Nephron (organoid): ENCODE measurements at regions not wholly inside any gene's neighbourhood (a gene's known extent, or its start where the extent isn't known, plus 50 kb on each side); places are given as distances from the start of the nearest gene placed in this dataset.
A peak's percentile ranks its signal among the peaks of the same experiment; 100 is the strongest.

Experiments used
- H3K27ac Mint-ChIP-seq, 3 experiments: 2 replicates each; pipeline ENCODE4 v1.8.0; 2020; ENCODE audit warnings: mixed read lengths in 3 of 3, mild to moderate bottlenecking in 2 of 3, moderate library complexity in 1 of 3
- H3K27me3 Mint-ChIP-seq: 2 replicates; pipeline ENCODE4 v1.8.0; 2021; ENCODE audit warnings: low read depth, mild to moderate bottlenecking, moderate library complexity, mixed read lengths
- H3K36me3 Mint-ChIP-seq: 2 replicates; pipeline ENCODE4 v1.8.0; 2020; ENCODE audit warnings: low read depth, mixed read lengths
- H3K4me1 Mint-ChIP-seq: 2 replicates; pipeline ENCODE4 v1.8.0; 2020; ENCODE audit warnings: mixed read lengths
- H3K4me3 Mint-ChIP-seq, 3 experiments: 2 replicates each; pipeline ENCODE4 v1.8.0; 2020; ENCODE audit warnings: mild to moderate bottlenecking in 3 of 3, mixed read lengths in 3 of 3, moderate library complexity in 2 of 3
- H3K9me3 Mint-ChIP-seq: 2 replicates; pipeline ENCODE4 v1.8.0; 2020; ENCODE audit warnings: mixed read lengths
- CTCF ChIP-seq, 3 experiments: fragments of 200-600 bp; sonication (generic); IDR thresholded peaks; one replicate each; pipeline ENCODE4 v1.5.0; 2021; ENCODE audit warnings: antibody characterized with exemption in 3 of 3; ENCODE audit not compliant: unreplicated experiment in 3 of 3

- Mint-ChIP-seq H3K36me3 (no peaks in the 10 kb centered on the region), H3K27me3 (no peaks in the 10 kb centered on the region), H3K27ac (no peak overlapping the region), H3K4me1 (no peaks in the 10 kb centered on the region), H3K9me3 (peaks cover 9% of the 10 kb centered on the region), H3K4me3 (no peak overlapping the region)
- no peak for TF ChIP-seq CTCF (IDR thresholded peaks at IDR 0.05; ENCODE audit: unreplicated experiment in 3 of 3)
Observed at GRCh38 chr13:75124415-75124814, 357.6 kb downstream of the TBC1D4 start.

GRCh38 chr13:75123428-75123827 is 358.5 kb downstream of the TBC1D4 start:
- H3K27me3 Mint-ChIP-seq = no peaks in the 10 kb centered on the region
- H3K27ac Mint-ChIP-seq = no peak overlapping the region
- H3K36me3 Mint-ChIP-seq = no peaks in the 10 kb centered on the region
- no peaks in the 10 kb centered on the region for H3K4me1 Mint-ChIP-seq
- H3K9me3 Mint-ChIP-seq = peaks cover 9% of the 10 kb centered on the region
- no peak for TF ChIP-seq CTCF (IDR thresholded peaks at IDR 0.05; ENCODE audit: unreplicated experiment in 3 of 3)
- H3K4me3 Mint-ChIP-seq = no peak overlapping the region

- Mint-ChIP-seq H3K4me1 (peaks cover 16% of the 10 kb centered on the region), H3K36me3 (no peaks in the 10 kb centered on the region), H3K27ac (no peak overlapping the region), H3K9me3 (peaks cover 10% of the 10 kb centered on the region), H3K27me3 (no peaks in the 10 kb centered on the region), H3K4me3 (no peak overlapping the region)
- TF ChIP-seq CTCF (IDR thresholded peaks at IDR 0.05; ENCODE audit: unreplicated experiment in 3 of 3) = no peak
Observed at GRCh38 chr13:75120085-75120484, 361.9 kb downstream of the TBC1D4 start.

- Mint-ChIP-seq H3K27me3 (no peaks in the 10 kb centered on the region), H3K4me3 (no peak overlapping the region), H3K4me1 (peaks cover 22% of the 10 kb centered on the region), H3K36me3 (no peaks in the 10 kb centered on the region), H3K27ac (peak overlapping the region in 2 of 3 experiments; percentile 40 to 42), H3K9me3 (peaks cover 20% of the 10 kb centered on the region)
- no peak for TF ChIP-seq CTCF (IDR thresholded peaks at IDR 0.05; ENCODE audit: unreplicated experiment in 3 of 3)
Observed at GRCh38 chr13:75115171-75115570, 366.8 kb downstream of the TBC1D4 start.

GRCh38 chr13:75103976-75104375 is 378.0 kb downstream of the TBC1D4 start:
- Mint-ChIP-seq H3K4me3 (no peak overlapping the region), H3K4me1 (peaks cover 6% of the 10 kb centered on the region), H3K27ac (no peak overlapping the region), H3K9me3 (peaks cover 12% of the 10 kb centered on the region), H3K36me3 (no peaks in the 10 kb centered on the region), H3K27me3 (no peaks in the 10 kb centered on the region)
- no peak for TF ChIP-seq CTCF (IDR thresholded peaks at IDR 0.05; ENCODE audit: unreplicated experiment in 3 of 3)

- Mint-ChIP-seq H3K9me3 (peaks cover 4% of the 10 kb centered on the region), H3K36me3 (no peaks in the 10 kb centered on the region), H3K4me3 (no peak overlapping the region), H3K4me1 (peaks cover 6% of the 10 kb centered on the region), H3K27ac (no peak overlapping the region), H3K27me3 (no peaks in the 10 kb centered on the region)
- TF ChIP-seq CTCF (IDR thresholded peaks at IDR 0.05; ENCODE audit: unreplicated experiment in 3 of 3) = no peak
Observed at GRCh38 chr13:75102001-75102716, 379.8 kb downstream of the TBC1D4 start.
